HEK293 (cell line): ENCODE measurements at regions not wholly inside any gene's neighbourhood (a gene's known extent, or its start where the extent isn't known, plus 50 kb on each side); places are given as distances from the start of the nearest gene placed in this dataset.

ENCODE experiments used
- CTCF ChIA-PET: fragments of 350-600 bp; formaldehyde crosslinking; extraction: SDS; loops from one replicate; lab custom pipeline; 2021; ENCODE audit warnings: antibody characterized with exemption; lab: Yijun Ruan, JAX
- POLR2A ChIA-PET: fragments of 300-600 bp; formaldehyde crosslinking; extraction: SDS; loops from one replicate; lab custom pipeline; 2020; ENCODE audit warnings: antibody characterized with exemption, inconsistent platforms; lab: Yijun Ruan, JAX
- H3K27ac ChIP-seq: fragments of 200-500 bp; sonication (Bioruptor generic); 2 replicates; pipeline ENCODE4 v1.5.1; 2014; ENCODE audit warnings: low read depth, low read length, control low read depth, inconsistent platforms; ENCODE audit errors: extremely low read depth
- H3K36me3 ChIP-seq, 2 experiments: fragments of 200-500 bp in 1 of 2; sonication (Bioruptor generic) in 1 of 2; 1 replicate in 1 of 2; 2 replicates in 1 of 2; pipeline ENCODE4 v1.5.1; 2014 to 2017; ENCODE audit warnings: inconsistent platforms in 2 of 2, low read length in 2 of 2; ENCODE audit not compliant: control insufficient read depth in 2 of 2, insufficient read depth in 1 of 2
- H3K4me1 ChIP-seq: fragments of 200-500 bp; sonication (Bioruptor generic); 2 replicates; pipeline ENCODE4 v1.5.1; 2014; ENCODE audit warnings: mild to moderate bottlenecking, low read length, inconsistent platforms; ENCODE audit not compliant: control insufficient read depth, insufficient read depth
- H3K4me3 ChIP-seq: 2 replicates; pipeline ENCODE4 v1.5.1; 2011; ENCODE audit warnings: low read depth, mild to moderate bottlenecking, control low read depth, low read length, moderate library complexity
- H3K9me3 ChIP-seq: fragments of 200-500 bp; sonication (Bioruptor generic); 2 replicates; pipeline ENCODE4 v1.5.1; 2014; ENCODE audit warnings: low read depth, low read length, inconsistent platforms; ENCODE audit not compliant: control insufficient read depth, insufficient read depth
- ELK4 ChIP-seq: IDR thresholded peaks from 2 replicates; pipeline ENCODE4 v1.6.1; 2011; ENCODE audit warnings: mild to moderate bottlenecking, low read depth, low read length, borderline replicate concordance
- GLIS1 ChIP-seq: fragments of 450-650 bp; formaldehyde crosslinking; IDR thresholded peaks from 2 replicates; pipeline ENCODE4 v1.5.1; 2016; ENCODE audit warnings: missing biosample characterization, missing genetic modification characterization
- HIC1 ChIP-seq: fragments of 450-650 bp; formaldehyde crosslinking; IDR thresholded peaks from 2 replicates; pipeline ENCODE4 v1.5.1; 2016; ENCODE audit warnings: missing biosample characterization, missing genetic modification characterization
- PBX3 ChIP-seq: sonication (generic); formaldehyde crosslinking; IDR thresholded peaks from 2 replicates; pipeline ENCODE4 v1.8.1; 2022; ENCODE audit warnings: mild to moderate bottlenecking, moderate library complexity, missing genetic modification reagents
- SETDB1 ChIP-seq: IDR thresholded peaks from one replicate; pipeline ENCODE4 v1.6.1; 2017; ENCODE audit warnings: mild to moderate bottlenecking, low read length, moderate library complexity, mixed read lengths; ENCODE audit not compliant: insufficient read length
- SP2 ChIP-seq: fragments of 450-650 bp; formaldehyde crosslinking; IDR thresholded peaks from 2 replicates; pipeline ENCODE4 v1.5.1; 2016; ENCODE audit warnings: missing biosample characterization, missing genetic modification characterization
- TCF7L2 ChIP-seq: IDR thresholded peaks from 2 replicates; pipeline ENCODE4 v1.6.1; 2011; ENCODE audit warnings: low read depth, mild to moderate bottlenecking, inconsistent platforms, low read length, moderate library complexity, borderline replicate concordance
- TRIM28 ChIP-seq: IDR thresholded peaks from 2 replicates; pipeline ENCODE4 v1.6.1; 2011; ENCODE audit warnings: low read length, control low read depth, borderline replicate concordance
- YY1 ChIP-seq: fragments of 450-650 bp; formaldehyde crosslinking; IDR thresholded peaks from 2 replicates; pipeline ENCODE4 v1.5.1; 2018; ENCODE audit warnings: missing biosample characterization, missing genetic modification characterization
- ZEB2 ChIP-seq: fragments of 450-650 bp; formaldehyde crosslinking; IDR thresholded peaks from 2 replicates; pipeline ENCODE4 v1.5.1; 2016; ENCODE audit warnings: missing biosample characterization, missing genetic modification characterization
- ZNF157 ChIP-seq: fragments of 450-650 bp; formaldehyde crosslinking; IDR thresholded peaks from 2 replicates; pipeline ENCODE4 v1.5.1; 2016; ENCODE audit warnings: missing biosample characterization, missing genetic modification characterization
- ZNF18 ChIP-seq: fragments of 450-650 bp; formaldehyde crosslinking; IDR thresholded peaks from 2 replicates; pipeline ENCODE4 v1.5.1; 2016; ENCODE audit warnings: missing biosample characterization, missing genetic modification characterization
- ZNF23 ChIP-seq: fragments of 450-650 bp; formaldehyde crosslinking; IDR thresholded peaks from 2 replicates; pipeline ENCODE4 v1.5.1; 2016; ENCODE audit warnings: missing biosample characterization, missing genetic modification characterization, borderline replicate concordance
- ZNF362 ChIP-seq: fragments of 450-650 bp; formaldehyde crosslinking; IDR thresholded peaks from 2 replicates; pipeline ENCODE4 v1.5.1; 2016; ENCODE audit warnings: missing biosample characterization, missing genetic modification characterization
- ZNF433 ChIP-seq: fragments of 450-650 bp; formaldehyde crosslinking; IDR thresholded peaks from 2 replicates; pipeline ENCODE4 v1.5.1; 2016; ENCODE audit warnings: missing biosample characterization, missing genetic modification characterization, low read depth
- ZNF510 ChIP-seq: fragments of 450-650 bp; formaldehyde crosslinking; IDR thresholded peaks from 2 replicates; pipeline ENCODE4 v1.5.1; 2018; ENCODE audit warnings: mild to moderate bottlenecking, missing genetic modification characterization, missing biosample characterization; ENCODE audit not compliant: insufficient replicate concordance
- ZNF549 ChIP-seq: fragments of 450-650 bp; IDR thresholded peaks from 2 replicates; pipeline ENCODE4 v1.5.1; 2018; ENCODE audit warnings: missing biosample characterization, missing genetic modification characterization, mild to moderate bottlenecking, inconsistent platforms, moderate library complexity
- ZNF624 ChIP-seq: fragments of 450-650 bp; formaldehyde crosslinking; IDR thresholded peaks from 2 replicates; pipeline ENCODE4 v1.5.1; 2017; ENCODE audit warnings: missing biosample characterization, missing genetic modification characterization
- ZNF626 ChIP-seq: fragments of 450-650 bp; sonication (Bioruptor Pico); formaldehyde crosslinking; IDR thresholded peaks from 2 replicates; pipeline ENCODE4 v1.5.1; 2018; ENCODE audit warnings: missing biosample characterization, missing genetic modification characterization, inconsistent platforms
- ZNF791 ChIP-seq: fragments of 450-650 bp; formaldehyde crosslinking; IDR thresholded peaks from 2 replicates; pipeline ENCODE4 v1.5.1; 2016; ENCODE audit warnings: missing biosample characterization, missing genetic modification characterization
- ZNF792 ChIP-seq: fragments of 450-650 bp; formaldehyde crosslinking; IDR thresholded peaks from 2 replicates; pipeline ENCODE4 v1.5.1; 2016; ENCODE audit warnings: missing biosample characterization, missing genetic modification characterization

- no peak for TF ChIP-seq HIC1 (tag by site-specific recombination)
- no peak for TF ChIP-seq ZNF549 (tag by site-specific recombination)
- TF ChIP-seq ZNF18 (tag by site-specific recombination), result no peak
- no peak for TF ChIP-seq ZNF624
- TF ChIP-seq GLIS1, result no peak
- TF ChIP-seq ZNF510, result no peak
- no peak for TF ChIP-seq ZNF433 (tag by site-specific recombination)
- no peak for TF ChIP-seq ZNF23 (tag by site-specific recombination)
- no peak for TF ChIP-seq ZEB2 (tag by site-specific recombination)
- TF ChIP-seq YY1 (tag by site-specific recombination), result no peak
Measured at GRCh38 chr3:64319391-64319790, 94.1 kb upstream of the PRICKLE2 start (continued).

GRCh38 chr3:64318668-64319271, 93.5 kb upstream of the PRICKLE2 start:
- Histone ChIP-seq H3K9me3 (no peaks in the 10 kb centered on the region), H3K27ac (no peak overlapping the region), H3K4me1 (no peaks in the 10 kb centered on the region), H3K4me3 (no peak overlapping the region), H3K36me3 (no peaks in the 10 kb centered on the region)
- ChIA-PET POLR2A (no interaction called here), CTCF (no interaction called here)
- TF ChIP-seq SETDB1 (no peak), TRIM28 (no peak), ZNF362 (tag by site-specific recombination) (no peak), TCF7L2 (no peak), ZNF791 (no peak), PBX3 (CRISPR knock-in tag) (no peak), ZNF792 (tag by site-specific recombination) (no peak), ZNF157 (tag by site-specific recombination) (no peak), ZNF626 (tag by site-specific recombination) (no peak), ELK4 (no peak), SP2 (tag by site-specific recombination) (no peak)
